DOHH2 (cell line): ENCODE measurements at regions not wholly inside any gene's neighbourhood (a gene's known extent, or its start where the extent isn't known, plus 50 kb on each side); places are given as distances from the start of the nearest gene placed in this dataset.

Source experiments
- EZH2phosphoT487 ChIP-seq: fragments of 200-600 bp; sonication (generic); IDR thresholded peaks from 2 replicates; pipeline ENCODE4 v1.6.1; 2017; ENCODE audit warnings: borderline replicate concordance, mild to moderate bottlenecking, antibody characterized with exemption, low read length, moderate library complexity, mixed read lengths
- TF ChIP-seq, protein P1 (sequence below): fragments of 200-600 bp; sonication (generic); IDR thresholded peaks from one replicate; pipeline ENCODE4 v1.5.1; 2014; ENCODE audit warnings: antibody characterized with exemption, mild to moderate bottlenecking, low read depth, low read length; ENCODE audit not compliant: poor library complexity, severe bottlenecking

DNA sequence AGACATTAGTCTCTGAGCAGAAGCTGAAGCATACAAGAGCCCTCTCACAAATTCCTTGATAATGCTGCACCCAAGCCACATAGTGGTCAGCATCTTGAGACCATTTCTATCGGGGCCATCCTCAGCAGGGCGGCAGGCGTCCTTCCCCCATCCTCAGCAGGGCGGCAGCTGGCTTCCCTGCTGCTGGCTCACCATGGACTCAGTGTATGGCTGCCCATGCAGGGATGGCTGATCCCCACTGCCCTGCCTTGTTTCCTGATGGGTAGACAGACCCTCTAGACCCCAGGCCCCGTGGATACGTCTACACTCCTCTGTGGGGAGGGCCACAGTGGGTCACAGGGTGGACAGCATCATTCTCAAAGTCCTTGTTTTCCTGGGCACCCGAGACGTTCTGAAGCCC is 406.8 kb downstream of the TCERG1L start:
- TF ChIP-seq, protein P1, sequence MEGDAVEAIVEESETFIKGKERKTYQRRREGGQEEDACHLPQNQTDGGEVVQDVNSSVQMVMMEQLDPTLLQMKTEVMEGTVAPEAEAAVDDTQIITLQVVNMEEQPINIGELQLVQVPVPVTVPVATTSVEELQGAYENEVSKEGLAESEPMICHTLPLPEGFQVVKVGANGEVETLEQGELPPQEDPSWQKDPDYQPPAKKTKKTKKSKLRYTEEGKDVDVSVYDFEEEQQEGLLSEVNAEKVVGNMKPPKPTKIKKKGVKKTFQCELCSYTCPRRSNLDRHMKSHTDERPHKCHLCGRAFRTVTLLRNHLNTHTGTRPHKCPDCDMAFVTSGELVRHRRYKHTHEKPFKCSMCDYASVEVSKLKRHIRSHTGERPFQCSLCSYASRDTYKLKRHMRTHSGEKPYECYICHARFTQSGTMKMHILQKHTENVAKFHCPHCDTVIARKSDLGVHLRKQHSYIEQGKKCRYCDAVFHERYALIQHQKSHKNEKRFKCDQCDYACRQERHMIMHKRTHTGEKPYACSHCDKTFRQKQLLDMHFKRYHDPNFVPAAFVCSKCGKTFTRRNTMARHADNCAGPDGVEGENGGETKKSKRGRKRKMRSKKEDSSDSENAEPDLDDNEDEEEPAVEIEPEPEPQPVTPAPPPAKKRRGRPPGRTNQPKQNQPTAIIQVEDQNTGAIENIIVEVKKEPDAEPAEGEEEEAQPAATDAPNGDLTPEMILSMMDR = no peak
- TF ChIP-seq EZH2phosphoT487 = no peak
